Endothelial cell of umbilical vein (primary cell): ENCODE measurements at regions not wholly inside any gene's neighbourhood (a gene's known extent, or its start where the extent isn't known, plus 50 kb on each side); places are given as distances from the start of the nearest gene placed in this dataset.

Experiments used
- EZH2 ChIP-seq: IDR thresholded peaks from 2 replicates; pipeline ENCODE4 v1.6.1; 2012; ENCODE audit warnings: borderline replicate concordance, low read depth, mild to moderate bottlenecking, moderate library complexity, low read length, inconsistent platforms; ENCODE audit not compliant: severe bottlenecking
- JUN ChIP-seq: IDR thresholded peaks from 2 replicates; pipeline ENCODE4 v1.6.1; 2011; ENCODE audit warnings: borderline replicate concordance, low read depth; ENCODE audit not compliant: insufficient read length, insufficient read depth
- MAX ChIP-seq: IDR thresholded peaks from 2 replicates; pipeline ENCODE4 v1.6.1; 2011; ENCODE audit not compliant: insufficient read depth, insufficient read length
- MYC ChIP-seq: IDR thresholded peaks from one replicate; pipeline ENCODE4 v1.6.1; 2011; ENCODE audit warnings: mild to moderate bottlenecking, low read depth, low read length
- POLR2A ChIP-seq: IDR thresholded peaks from 2 replicates; pipeline ENCODE4 v1.6.1; 2012; ENCODE audit warnings: low read depth, mild to moderate bottlenecking, control low read depth, low read length
- POLR2AphosphoS5 ChIP-seq: IDR thresholded peaks from 2 replicates; pipeline ENCODE4 v1.6.1; 2012; ENCODE audit warnings: low read depth, mild to moderate bottlenecking, control low read depth, low read length, moderate library complexity; ENCODE audit not compliant: insufficient read depth
- TF ChIP-seq, protein P1 (sequence below), 2 donors: IDR thresholded peaks; 1 replicate in 1 of 2; 2 replicates in 1 of 2; pipeline ENCODE4 v1.5.1; 2011; ENCODE audit warnings: low read length in 2 of 2, mild to moderate bottlenecking in 2 of 2, moderate library complexity in 2 of 2, control low read depth in 1 of 2, inconsistent platforms in 1 of 2, low read depth in 1 of 2; ENCODE audit not compliant: insufficient read depth in 1 of 2; ENCODE audit errors: extremely low read depth in 1 of 2

DNA sequence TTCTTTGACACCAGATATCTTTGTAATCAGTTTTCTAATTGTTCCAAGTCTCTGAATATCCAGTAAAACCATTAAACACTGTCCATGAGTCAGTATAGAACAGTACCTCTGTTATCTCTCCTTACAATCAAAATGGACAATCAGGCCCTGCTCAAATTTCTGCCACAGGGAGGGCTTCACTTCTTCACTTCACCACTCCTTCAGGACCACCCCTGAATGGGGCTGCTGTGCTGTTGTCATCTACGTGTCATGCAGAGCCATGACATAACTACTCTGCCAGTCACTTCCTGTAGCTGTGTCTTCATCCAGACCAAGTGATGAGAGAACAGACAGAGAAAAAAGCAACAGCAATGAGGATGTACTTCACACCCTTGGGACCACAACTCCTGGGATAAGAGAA lies 116.9 kb downstream of the TANC2 start:
- TF ChIP-seq, protein P1, sequence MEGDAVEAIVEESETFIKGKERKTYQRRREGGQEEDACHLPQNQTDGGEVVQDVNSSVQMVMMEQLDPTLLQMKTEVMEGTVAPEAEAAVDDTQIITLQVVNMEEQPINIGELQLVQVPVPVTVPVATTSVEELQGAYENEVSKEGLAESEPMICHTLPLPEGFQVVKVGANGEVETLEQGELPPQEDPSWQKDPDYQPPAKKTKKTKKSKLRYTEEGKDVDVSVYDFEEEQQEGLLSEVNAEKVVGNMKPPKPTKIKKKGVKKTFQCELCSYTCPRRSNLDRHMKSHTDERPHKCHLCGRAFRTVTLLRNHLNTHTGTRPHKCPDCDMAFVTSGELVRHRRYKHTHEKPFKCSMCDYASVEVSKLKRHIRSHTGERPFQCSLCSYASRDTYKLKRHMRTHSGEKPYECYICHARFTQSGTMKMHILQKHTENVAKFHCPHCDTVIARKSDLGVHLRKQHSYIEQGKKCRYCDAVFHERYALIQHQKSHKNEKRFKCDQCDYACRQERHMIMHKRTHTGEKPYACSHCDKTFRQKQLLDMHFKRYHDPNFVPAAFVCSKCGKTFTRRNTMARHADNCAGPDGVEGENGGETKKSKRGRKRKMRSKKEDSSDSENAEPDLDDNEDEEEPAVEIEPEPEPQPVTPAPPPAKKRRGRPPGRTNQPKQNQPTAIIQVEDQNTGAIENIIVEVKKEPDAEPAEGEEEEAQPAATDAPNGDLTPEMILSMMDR (IDR thresholded peaks at IDR 0.05; ENCODE audit: extremely low read depth in 1 of 2, insufficient read depth in 1 of 2, low read depth in 1 of 2, low read length in 2 of 2), result no peak
- TF ChIP-seq MYC (no peak), MAX (no peak), EZH2 (no peak), POLR2A (no peak), POLR2AphosphoS5 (no peak), JUN (no peak)
